ENCODE measurements at regions not wholly inside any gene's neighbourhood (a gene's known extent, or its start where the extent isn't known, plus 50 kb on each side); places are given as distances from the start of the nearest gene placed in this dataset.

DNA sequence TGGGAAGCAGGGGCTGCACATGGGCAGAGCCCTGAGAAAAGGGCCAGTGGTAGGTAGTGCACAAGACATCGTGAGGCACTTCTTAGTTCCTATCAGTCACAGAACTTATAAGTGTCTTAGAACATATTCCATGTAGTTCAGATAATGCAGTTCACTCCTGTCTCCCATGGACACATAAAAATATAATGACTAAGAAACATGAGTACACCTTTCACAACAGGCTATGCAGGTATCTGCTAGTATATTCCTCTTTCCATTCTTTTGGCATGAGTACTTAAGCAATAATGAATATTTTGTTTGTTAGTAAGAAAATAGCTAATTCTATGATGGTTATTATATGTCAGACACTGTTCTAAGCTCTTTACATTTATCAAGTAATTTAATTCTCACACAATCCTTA lies 808.4 kb downstream of the BCL11A start:
- no peak for DNase-seq
- H3K36me3 Mint-ChIP-seq, result no peaks in the 10 kb centered on the region
- no peaks in the 10 kb centered on the region for H3K27me3 Mint-ChIP-seq (ENCODE audit: low read depth in 3 of 3)
- H3K27ac Mint-ChIP-seq, result no peak overlapping the region
- peaks cover 0 to 5% (median 0%) of the 10 kb centered on the region in 6 donors for H3K9me3 Mint-ChIP-seq
- H3K4me3 Mint-ChIP-seq, result no peak overlapping the region
- no peaks in the 10 kb centered on the region for H3K4me1 Mint-ChIP-seq

DNA sequence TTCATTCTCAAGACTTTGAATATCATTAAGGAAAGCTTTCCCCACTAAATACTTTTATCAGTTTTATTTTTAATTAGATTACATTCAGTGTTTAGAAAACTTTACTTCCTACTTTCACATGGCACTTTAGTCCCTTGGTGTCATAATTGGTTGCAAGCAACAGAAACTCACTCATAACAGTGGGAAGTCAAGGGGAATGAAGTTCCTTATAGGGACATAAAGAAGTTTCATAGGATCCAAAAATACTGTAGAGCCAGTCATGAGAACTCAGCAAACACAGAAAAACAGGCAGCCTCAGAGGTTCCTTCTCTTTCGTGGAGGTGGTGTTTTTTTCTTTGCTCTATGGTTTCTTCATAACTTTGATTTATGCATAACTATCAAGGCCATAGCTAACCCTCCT lies 809.0 kb downstream of the BCL11A start:
- DNase-seq, result no peak
- peaks cover 0 to 5% (median 0%) of the 10 kb centered on the region in 6 donors for H3K9me3 Mint-ChIP-seq
- H3K4me1 Mint-ChIP-seq, result no peaks in the 10 kb centered on the region
- no peaks in the 10 kb centered on the region for H3K36me3 Mint-ChIP-seq
- H3K27ac Mint-ChIP-seq, result no peak overlapping the region
- no peaks in the 10 kb centered on the region for H3K27me3 Mint-ChIP-seq (ENCODE audit: low read depth in 3 of 3)
- no peak overlapping the region for H3K4me3 Mint-ChIP-seq

DNA sequence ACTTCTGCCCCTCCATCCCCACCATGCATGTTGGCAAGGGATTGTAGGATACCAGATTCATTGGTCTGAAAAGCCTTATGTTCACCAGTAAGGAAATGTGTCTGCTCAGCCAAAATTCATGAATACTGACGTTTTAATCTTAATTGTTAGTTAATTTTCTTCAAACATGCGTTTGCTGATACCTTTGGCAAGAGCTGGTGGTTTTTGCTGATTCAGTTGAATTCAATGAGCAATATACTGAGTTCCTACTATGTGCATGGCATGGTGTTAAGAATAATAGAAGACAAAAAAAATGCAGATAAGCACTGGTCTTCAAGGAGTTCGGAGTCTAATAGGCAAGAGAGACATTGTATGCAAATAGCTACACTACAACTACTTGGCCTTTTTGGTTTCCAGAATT lies 811.6 kb downstream of the BCL11A start:
- H3K27ac Mint-ChIP-seq, result no peak overlapping the region
- no peaks in the 10 kb centered on the region for H3K4me1 Mint-ChIP-seq
- H3K36me3 Mint-ChIP-seq, result no peaks in the 10 kb centered on the region
- H3K27me3 Mint-ChIP-seq (ENCODE audit: low read depth in 3 of 3), result no peaks in the 10 kb centered on the region
- H3K4me3 Mint-ChIP-seq, result no peak overlapping the region
- no peak for DNase-seq
- peaks cover 0 to 3% (median 0%) of the 10 kb centered on the region in 6 donors for H3K9me3 Mint-ChIP-seq

DNA sequence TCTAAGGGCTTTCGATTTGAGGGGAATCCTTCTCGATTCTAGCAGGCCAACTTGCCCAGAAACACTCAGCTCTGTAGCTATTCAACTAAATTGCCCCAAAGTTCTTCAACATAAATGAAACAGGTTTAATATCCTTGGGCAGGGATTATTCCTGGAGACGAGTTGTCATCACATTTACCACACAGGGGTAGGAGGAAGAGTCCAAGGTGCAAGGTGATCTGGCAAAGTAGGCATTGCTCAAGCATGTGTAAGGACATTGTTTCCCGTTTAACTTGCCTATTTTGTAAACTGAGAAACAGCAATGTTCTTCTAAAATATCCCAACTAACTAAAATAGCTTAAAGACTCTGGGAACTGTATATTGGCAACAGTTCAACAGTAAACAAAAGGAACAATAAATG lies 814.3 kb downstream of the BCL11A start:
- Mint-ChIP-seq H3K27ac (no peak overlapping the region), H3K4me3 (no peak overlapping the region), H3K27me3 (ENCODE audit: low read depth in 3 of 3) (no peaks in the 10 kb centered on the region), H3K4me1 (no peaks in the 10 kb centered on the region), H3K36me3 (no peaks in the 10 kb centered on the region), H3K9me3 (peaks cover 0 to 1% (median 0%) of the 10 kb centered on the region in 6 donors)
- no peak for DNase-seq

DNA sequence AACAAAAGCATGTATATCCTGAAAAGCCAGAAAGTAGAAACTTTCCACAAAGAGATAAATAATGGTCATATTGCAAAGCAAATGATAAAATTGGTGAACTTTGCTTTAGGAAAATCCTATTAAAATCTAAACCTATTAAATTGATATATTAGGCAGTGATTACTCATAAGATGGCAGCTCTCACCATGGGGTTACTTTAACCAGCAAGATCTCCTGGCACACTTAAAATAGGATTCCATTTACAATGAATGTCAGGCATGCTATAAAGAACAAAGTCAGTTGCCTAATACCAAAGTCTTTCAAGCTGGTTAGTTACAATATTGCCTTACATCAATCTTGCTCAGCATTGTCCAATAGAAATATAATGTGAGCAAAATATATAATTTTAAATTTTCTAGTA lies 816.2 kb downstream of the BCL11A start:
- Mint-ChIP-seq H3K9me3 (peaks cover 0 to 1% (median 0%) of the 10 kb centered on the region in 6 donors), H3K4me1 (no peaks in the 10 kb centered on the region), H3K27ac (no peak overlapping the region), H3K27me3 (ENCODE audit: low read depth in 3 of 3) (no peaks in the 10 kb centered on the region), H3K4me3 (no peak overlapping the region), H3K36me3 (no peaks in the 10 kb centered on the region)
- no peak for DNase-seq

DNA sequence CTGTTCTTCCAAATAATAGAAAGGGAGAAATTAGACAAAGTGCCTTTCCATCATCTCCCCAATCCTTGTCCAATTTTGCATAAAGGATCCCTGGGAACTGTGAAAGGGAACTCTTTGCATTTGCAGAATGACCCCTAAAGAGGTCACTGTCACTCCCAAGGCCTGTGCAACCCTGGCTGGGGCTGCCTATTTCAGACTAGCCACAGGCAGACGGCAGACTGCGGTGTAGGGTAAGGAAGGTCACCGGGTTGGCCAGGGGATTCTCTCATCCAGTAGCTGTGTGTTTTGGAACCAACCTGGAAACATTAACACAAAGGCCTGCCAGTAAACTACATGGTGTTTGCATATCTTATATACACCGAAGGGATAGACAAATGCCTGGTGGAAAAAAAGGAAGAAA lies 818.7 kb downstream of the BCL11A start:
- H3K4me1 Mint-ChIP-seq, result no peaks in the 10 kb centered on the region
- H3K4me3 Mint-ChIP-seq, result no peak overlapping the region
- no peaks in the 10 kb centered on the region for H3K27me3 Mint-ChIP-seq (ENCODE audit: low read depth in 3 of 3)
- H3K27ac Mint-ChIP-seq, result no peak overlapping the region
- no peaks in the 10 kb centered on the region for H3K9me3 Mint-ChIP-seq
- DNase-seq, result no peak
- H3K36me3 Mint-ChIP-seq, result no peaks in the 10 kb centered on the region

DNA sequence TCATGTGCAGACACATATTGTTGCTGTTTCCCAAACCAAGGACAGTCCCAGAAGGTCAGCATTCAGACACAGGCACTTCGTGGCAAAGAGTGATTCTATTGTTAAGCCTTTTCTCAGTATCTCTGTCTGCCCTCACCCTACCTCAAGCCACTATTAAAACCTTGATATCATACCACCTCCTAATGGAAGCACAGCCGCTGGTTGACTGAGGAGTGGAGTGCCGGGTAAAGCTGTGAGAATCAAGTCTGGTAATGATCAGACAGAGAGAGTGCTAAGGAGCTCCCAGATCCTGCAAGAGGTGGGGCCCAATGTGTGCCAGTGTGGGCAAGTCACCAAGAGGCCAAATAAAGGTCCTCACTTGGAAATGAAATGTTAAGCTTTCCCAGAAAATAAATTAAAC lies 819.5 kb downstream of the BCL11A start:
- Mint-ChIP-seq H3K27ac (no peak overlapping the region), H3K36me3 (no peaks in the 10 kb centered on the region), H3K27me3 (ENCODE audit: low read depth in 3 of 3) (no peaks in the 10 kb centered on the region), H3K4me3 (no peak overlapping the region), H3K4me1 (no peaks in the 10 kb centered on the region), H3K9me3 (no peaks in the 10 kb centered on the region)
- DNase-seq, result no peak

DNA sequence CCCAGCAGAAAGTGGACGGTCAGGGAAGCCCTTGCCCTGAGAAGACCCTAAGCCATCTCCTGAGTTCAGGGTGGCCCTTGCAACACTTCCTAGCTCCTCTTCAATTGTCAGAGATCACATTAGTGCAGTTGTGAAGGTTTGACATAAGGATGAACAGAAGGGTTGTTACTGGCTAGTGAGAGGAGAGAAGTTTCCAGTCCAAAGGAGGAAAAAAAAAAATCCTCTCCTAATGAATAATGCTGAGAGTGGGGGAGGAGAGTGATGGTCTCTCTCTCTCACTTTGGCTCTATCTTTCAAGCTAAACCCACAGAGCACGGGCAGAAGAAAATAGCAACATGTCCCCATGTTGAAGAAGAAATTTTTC lies 819.9 kb downstream of the BCL11A start:
- no peaks in the 10 kb centered on the region for H3K9me3 Mint-ChIP-seq
- no peak overlapping the region for H3K27ac Mint-ChIP-seq
- DNase-seq, result no peak
- no peaks in the 10 kb centered on the region for H3K27me3 Mint-ChIP-seq (ENCODE audit: low read depth in 3 of 3)
- H3K4me1 Mint-ChIP-seq, result no peaks in the 10 kb centered on the region
- no peak overlapping the region for H3K4me3 Mint-ChIP-seq
- H3K36me3 Mint-ChIP-seq, result no peaks in the 10 kb centered on the region

DNA sequence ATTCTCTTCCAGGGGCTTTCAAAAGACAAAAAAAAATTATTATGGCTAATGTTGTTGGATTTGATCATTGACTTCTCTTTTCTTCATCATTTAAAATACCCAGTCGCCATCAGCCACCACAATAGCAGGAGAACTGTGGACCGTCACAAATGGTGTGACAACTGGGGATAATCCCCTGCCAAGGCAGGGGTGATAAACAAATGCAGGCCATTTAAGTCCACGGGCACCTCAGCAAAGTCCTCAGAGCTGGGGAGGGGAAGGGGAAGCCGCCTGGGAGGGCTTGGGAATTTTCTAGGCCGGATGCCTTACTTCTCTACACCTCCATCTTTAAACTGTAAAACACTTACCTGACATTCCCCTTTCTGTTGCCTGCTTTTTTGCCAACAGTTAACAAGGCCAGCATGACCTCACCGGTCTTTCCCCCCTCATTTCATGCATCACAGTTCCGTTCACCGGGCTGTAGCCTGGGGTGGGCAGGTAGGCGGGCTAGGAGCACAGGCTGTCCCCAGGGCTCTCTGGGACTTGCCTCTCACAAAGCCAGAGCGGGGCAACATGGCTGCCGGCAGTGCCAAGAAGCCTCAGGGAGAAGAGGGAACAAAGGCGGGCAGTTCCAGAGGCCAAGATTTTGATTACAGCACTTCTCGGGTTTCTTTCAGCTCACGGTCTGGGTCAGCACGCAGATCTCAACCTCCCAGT lies 820.4 kb downstream of the BCL11A start:
- no peak overlapping the region for H3K27ac Mint-ChIP-seq
- no peak overlapping the region for H3K4me3 Mint-ChIP-seq
- no peak for DNase-seq
- no peaks in the 10 kb centered on the region for H3K36me3 Mint-ChIP-seq
- H3K9me3 Mint-ChIP-seq, result no peaks in the 10 kb centered on the region
- H3K4me1 Mint-ChIP-seq, result no peaks in the 10 kb centered on the region
- H3K27me3 Mint-ChIP-seq (ENCODE audit: low read depth in 3 of 3), result no peaks in the 10 kb centered on the region

DNA sequence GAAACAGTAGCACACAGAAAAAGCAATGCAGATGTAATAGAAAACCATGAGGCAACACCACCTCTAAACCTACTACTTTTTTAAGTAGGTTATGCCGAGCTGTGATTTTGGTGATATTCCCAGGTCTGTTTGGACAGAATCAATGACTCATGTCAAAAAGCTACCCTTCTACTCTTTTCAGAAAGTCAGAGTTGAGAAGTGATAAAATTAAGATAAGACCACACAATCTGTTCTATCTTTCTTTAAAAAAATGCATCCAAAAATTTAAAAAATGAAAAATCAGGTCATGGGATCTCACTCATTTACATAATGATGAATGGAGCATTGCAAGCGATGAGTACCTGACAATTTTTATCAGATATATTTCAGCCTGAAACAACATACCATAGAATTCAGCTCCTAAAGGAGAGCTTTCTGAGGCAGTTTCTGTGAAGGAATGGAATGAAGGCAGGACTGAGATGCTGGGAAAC lies 826.3 kb downstream of the BCL11A start:
- H3K27ac Mint-ChIP-seq, result no peak overlapping the region
- peaks cover 0 to 7% (median 0%) of the 10 kb centered on the region in 6 donors for H3K9me3 Mint-ChIP-seq
- DNase-seq, result no peak
- no peak overlapping the region for H3K4me3 Mint-ChIP-seq
- no peaks in the 10 kb centered on the region for H3K27me3 Mint-ChIP-seq (ENCODE audit: low read depth in 3 of 3)
- no peaks in the 10 kb centered on the region for H3K36me3 Mint-ChIP-seq
- H3K4me1 Mint-ChIP-seq, result no peaks in the 10 kb centered on the region

DNA sequence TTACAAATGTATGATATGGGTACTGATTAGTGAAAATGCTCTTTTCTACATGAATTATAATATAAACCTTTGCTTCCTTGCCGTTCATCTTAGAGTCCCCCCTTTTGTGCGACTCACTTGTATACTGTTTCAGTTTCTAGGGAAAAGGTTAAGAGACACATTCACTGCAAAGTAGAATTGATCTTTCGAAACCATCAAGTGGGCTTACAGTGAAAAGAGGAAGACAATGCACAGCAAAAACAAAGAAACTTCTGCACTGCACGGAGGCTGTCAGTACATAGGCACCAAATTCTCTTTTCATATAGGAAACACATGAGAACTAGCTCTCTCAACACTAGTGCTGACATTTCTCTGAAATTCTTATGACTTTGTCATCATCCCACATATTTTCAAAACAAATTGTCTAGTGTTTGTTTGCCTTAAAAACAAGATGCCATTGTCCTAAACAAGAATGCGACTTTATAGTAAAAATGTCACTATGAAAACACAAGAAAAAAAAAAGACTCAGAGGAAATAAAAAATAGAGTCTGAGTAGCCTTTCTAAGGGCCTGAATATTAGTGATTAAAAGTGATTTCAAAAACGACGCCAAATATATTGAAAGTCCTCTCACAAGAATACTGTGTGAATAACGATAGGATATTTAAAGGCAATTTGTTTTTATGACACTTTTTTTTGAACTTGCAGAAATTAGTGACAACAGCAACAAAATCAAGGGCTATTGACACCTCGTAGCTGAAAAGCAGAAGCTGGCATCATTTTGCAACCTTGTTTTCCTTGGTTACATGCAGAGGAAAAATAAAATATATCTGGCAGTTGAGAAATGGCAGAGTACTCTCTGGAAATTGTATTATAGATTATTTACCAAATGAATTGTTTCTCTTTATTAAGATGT lies 827.0 kb downstream of the BCL11A start:
- peaks cover 0 to 7% (median 0%) of the 10 kb centered on the region in 6 donors for H3K9me3 Mint-ChIP-seq
- no peaks in the 10 kb centered on the region for H3K4me1 Mint-ChIP-seq
- no peaks in the 10 kb centered on the region for H3K27me3 Mint-ChIP-seq (ENCODE audit: low read depth in 3 of 3)
- H3K36me3 Mint-ChIP-seq, result no peaks in the 10 kb centered on the region
- DNase-seq, result no peak
- H3K4me3 Mint-ChIP-seq, result no peak overlapping the region
- no peak overlapping the region for H3K27ac Mint-ChIP-seq

DNA sequence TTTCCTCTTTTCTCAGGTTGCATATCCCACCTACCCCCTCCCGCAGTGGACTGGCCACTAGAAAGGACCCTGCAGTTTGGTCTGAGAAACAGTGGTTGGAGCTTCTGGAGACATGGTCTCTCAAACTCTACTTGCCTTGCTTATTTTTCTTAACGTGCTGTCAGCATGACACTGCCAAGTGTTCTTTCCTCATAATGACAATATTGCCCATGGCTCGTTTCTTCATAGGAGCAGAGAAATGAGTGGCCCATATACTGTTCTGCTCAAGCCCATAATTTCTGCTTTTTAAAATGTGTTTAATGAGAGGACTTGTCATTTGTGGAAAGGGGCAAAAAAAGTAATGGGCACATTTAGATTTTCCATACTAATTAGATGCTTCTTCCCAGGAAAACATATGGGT lies 828.7 kb downstream of the BCL11A start:
- no peaks in the 10 kb centered on the region for H3K4me1 Mint-ChIP-seq
- H3K9me3 Mint-ChIP-seq, result peaks cover 0 to 10% (median 0%) of the 10 kb centered on the region in 6 donors
- no peak overlapping the region for H3K4me3 Mint-ChIP-seq
- no peaks in the 10 kb centered on the region for H3K27me3 Mint-ChIP-seq (ENCODE audit: low read depth in 3 of 3)
- no peak for DNase-seq
- no peaks in the 10 kb centered on the region for H3K36me3 Mint-ChIP-seq
- no peak overlapping the region for H3K27ac Mint-ChIP-seq

DNA sequence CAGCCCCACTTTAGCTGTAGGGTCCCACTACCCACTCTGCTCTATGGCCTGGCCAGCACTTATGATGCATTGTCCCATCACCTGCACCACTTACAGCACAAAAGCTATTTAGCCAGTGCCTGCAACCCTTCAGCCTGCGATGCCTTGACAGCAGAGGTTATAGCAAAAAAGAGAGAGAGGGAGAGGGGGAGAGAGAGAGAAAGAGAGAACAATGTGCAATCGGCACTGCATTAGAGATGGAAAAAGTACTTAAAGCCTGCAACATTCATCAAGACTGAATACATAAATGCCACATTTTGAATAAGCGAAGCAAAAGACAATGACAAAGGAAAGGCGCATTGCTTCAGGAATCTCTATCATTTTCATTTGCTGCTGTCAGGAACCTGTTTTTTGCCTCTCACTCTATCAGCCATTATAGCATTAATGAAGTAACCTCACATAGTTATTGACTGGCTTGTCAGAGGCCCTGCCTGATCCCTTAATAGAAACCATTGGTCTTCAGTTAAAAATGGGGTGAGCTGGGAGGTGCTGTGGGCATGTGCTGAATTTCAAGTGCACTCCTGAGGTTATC lies 833.1 kb downstream of the BCL11A start:
- no peak overlapping the region for H3K27ac Mint-ChIP-seq
- H3K4me3 Mint-ChIP-seq, result no peak overlapping the region
- peaks cover 0 to 18% (median 2%) of the 10 kb centered on the region in 6 donors for H3K9me3 Mint-ChIP-seq
- no peaks in the 10 kb centered on the region for H3K36me3 Mint-ChIP-seq
- H3K27me3 Mint-ChIP-seq (ENCODE audit: low read depth in 3 of 3), result peaks cover 0 to 2% (median 0%) of the 10 kb centered on the region in 3 donors
- H3K4me1 Mint-ChIP-seq, result no peaks in the 10 kb centered on the region
- DNase-seq, result no peak

DNA sequence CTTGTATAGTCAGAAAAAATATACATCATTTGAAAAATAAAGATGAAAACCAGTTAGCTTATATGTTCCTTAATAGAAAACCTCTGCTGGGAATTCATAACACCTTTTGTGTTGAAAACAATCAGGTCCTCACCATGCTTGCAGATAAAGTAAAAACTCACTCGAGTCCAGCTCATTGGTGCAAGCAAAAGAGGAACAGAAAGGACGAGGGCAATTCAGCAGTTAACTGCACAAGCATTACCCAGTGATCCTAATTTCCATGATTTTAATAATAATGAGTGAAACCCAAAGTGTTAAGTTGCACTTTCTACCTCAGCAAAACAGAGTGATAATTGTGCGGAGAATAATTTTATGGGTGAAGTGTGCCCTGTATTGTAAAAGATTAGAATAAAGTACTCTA lies 839.9 kb downstream of the BCL11A start:
- Mint-ChIP-seq H3K9me3 (peaks cover 0 to 9% (median under 1%) of the 10 kb centered on the region in 6 donors), H3K36me3 (no peaks in the 10 kb centered on the region), H3K4me3 (no peak overlapping the region), H3K27ac (no peak overlapping the region), H3K27me3 (ENCODE audit: low read depth in 3 of 3) (peaks cover 0 to 2% (median 0%) of the 10 kb centered on the region in 3 donors), H3K4me1 (no peaks in the 10 kb centered on the region)
- no peak for DNase-seq

Data from immature natural killer cell (primary cell).